Parathyroid adenoma (tissue), 2 donors: ENCODE measurements at regions not wholly inside any gene's neighbourhood (a gene's known extent, or its start where the extent isn't known, plus 50 kb on each side); places are given as distances from the start of the nearest gene placed in this dataset.

Experiments used
- H2AFZ ChIP-seq: fragments of 300-600 bp; sonication (generic); one replicate; pipeline ENCODE4 v1.7.0; 2017; ENCODE audit warnings: antibody characterized with exemption, mild to moderate bottlenecking
- H3K27ac ChIP-seq: fragments of 300-600 bp; sonication (generic); one replicate; pipeline ENCODE4 v1.7.0; 2017
- H3K27me3 ChIP-seq: fragments of 300-600 bp; sonication (generic); one replicate; pipeline ENCODE4 v1.7.0; 2017; ENCODE audit warnings: low read length; ENCODE audit not compliant: control insufficient read depth, insufficient read depth
- H3K36me3 ChIP-seq: fragments of 300-600 bp; sonication (generic); one replicate; pipeline ENCODE4 v1.7.0; 2017; ENCODE audit warnings: low read length; ENCODE audit not compliant: control insufficient read depth, insufficient read depth
- H3K4me1 ChIP-seq: fragments of 300-600 bp; sonication (generic); one replicate; pipeline ENCODE4 v1.7.0; 2017; ENCODE audit warnings: control low read depth
- H3K4me2 ChIP-seq: fragments of 300-600 bp; sonication (generic); one replicate; pipeline ENCODE4 v1.7.0; 2017; ENCODE audit warnings: low read length
- H3K4me3 ChIP-seq: fragments of 300-600 bp; sonication (generic); one replicate; pipeline ENCODE4 v1.7.0; 2017; ENCODE audit warnings: low read depth, low read length
- H3K79me2 ChIP-seq: fragments of 300-600 bp; sonication (generic); one replicate; pipeline ENCODE4 v1.7.0; 2017; ENCODE audit warnings: control low read depth
- H3K9ac ChIP-seq: fragments of 300-600 bp; sonication (generic); one replicate; pipeline ENCODE4 v1.7.0; 2017; ENCODE audit warnings: mild to moderate bottlenecking
- H3K9me3 ChIP-seq: fragments of 300-600 bp; sonication (generic); one replicate; pipeline ENCODE4 v1.7.0; 2017; ENCODE audit warnings: low read length; ENCODE audit not compliant: control insufficient read depth
- CTCF ChIP-seq: fragments of 300-600 bp; sonication (generic); IDR thresholded peaks from one replicate; pipeline ENCODE4 v1.7.0; 2017; ENCODE audit warnings: antibody characterized with exemption, mild to moderate bottlenecking
- donor health status: primary hyperparathyroidism.

GRCh38 chr2:195199864-195200263, 457.2 kb upstream of the SLC39A10 start:
- no peak overlapping the region for H3K9ac ChIP-seq

GRCh38 chr2:195181059-195181705, 475.8 kb upstream of the SLC39A10 start:
- Histone ChIP-seq H3K4me2 (no peak overlapping the region), H3K9ac (no peak overlapping the region), H3K79me2 (no peaks in the 10 kb centered on the region), H3K9me3 (no peaks in the 10 kb centered on the region), H3K4me3 (no peak overlapping the region), H3K36me3 (no peaks in the 10 kb centered on the region), H3K27me3 (no peaks in the 10 kb centered on the region), H3K27ac (no peak overlapping the region), H2AFZ (no peak overlapping the region), H3K4me1 (no peaks in the 10 kb centered on the region)
- TF ChIP-seq CTCF, result no peak

More at GRCh38 chr2:195199864-195200263, 457.2 kb upstream of the SLC39A10 start:
- no peak overlapping the region for H3K4me2 ChIP-seq
- no peaks in the 10 kb centered on the region for H3K27me3 ChIP-seq
- TF ChIP-seq CTCF, result no peak
- no peaks in the 10 kb centered on the region for H3K4me1 ChIP-seq
- H3K4me3 ChIP-seq, result no peak overlapping the region
- no peaks in the 10 kb centered on the region for H3K79me2 ChIP-seq
- no peak overlapping the region for H2AFZ ChIP-seq
- H3K27ac ChIP-seq, result no peak overlapping the region
- H3K9me3 ChIP-seq, result no peaks in the 10 kb centered on the region
- no peaks in the 10 kb centered on the region for H3K36me3 ChIP-seq

- Histone ChIP-seq H3K9ac (no peak overlapping the region), H3K4me1 (no peaks in the 10 kb centered on the region)
These were observed 488.7 kb upstream of the SLC39A10 start for GRCh38 chr2:195168369-195168768.

GRCh38 chr2:195164930-195165329, 492.1 kb upstream of the SLC39A10 start:
- H3K79me2 ChIP-seq, result no peaks in the 10 kb centered on the region
- no peak overlapping the region for H3K9ac ChIP-seq
- no peak for TF ChIP-seq CTCF
- H2AFZ ChIP-seq, result no peak overlapping the region
- H3K36me3 ChIP-seq, result no peaks in the 10 kb centered on the region
- no peak overlapping the region for H3K4me2 ChIP-seq
- H3K27ac ChIP-seq, result no peak overlapping the region
- no peak overlapping the region for H3K4me3 ChIP-seq
- H3K27me3 ChIP-seq, result no peaks in the 10 kb centered on the region
- H3K9me3 ChIP-seq, result peaks cover 1% of the 10 kb centered on the region
- no peaks in the 10 kb centered on the region for H3K4me1 ChIP-seq

More at GRCh38 chr2:195168369-195168768, 488.7 kb upstream of the SLC39A10 start:
- no peak for TF ChIP-seq CTCF
- no peak overlapping the region for H3K4me3 ChIP-seq
- H3K36me3 ChIP-seq, result no peaks in the 10 kb centered on the region
- H2AFZ ChIP-seq, result no peak overlapping the region
- no peaks in the 10 kb centered on the region for H3K9me3 ChIP-seq
- H3K79me2 ChIP-seq, result no peaks in the 10 kb centered on the region
- no peak overlapping the region for H3K27ac ChIP-seq
- no peaks in the 10 kb centered on the region for H3K27me3 ChIP-seq
- no peak overlapping the region for H3K4me2 ChIP-seq

GRCh38 chr2:195162918-195163317, 494.1 kb upstream of the SLC39A10 start:
- no peaks in the 10 kb centered on the region for H3K4me1 ChIP-seq
- peaks cover 3% of the 10 kb centered on the region for H3K9me3 ChIP-seq
- no peak overlapping the region for H3K4me2 ChIP-seq
- no peak overlapping the region for H3K9ac ChIP-seq
- no peak overlapping the region for H3K4me3 ChIP-seq
- H3K27ac ChIP-seq, result no peak overlapping the region
- no peaks in the 10 kb centered on the region for H3K36me3 ChIP-seq
- H3K79me2 ChIP-seq, result no peaks in the 10 kb centered on the region
- no peaks in the 10 kb centered on the region for H3K27me3 ChIP-seq
- no peak for TF ChIP-seq CTCF
- H2AFZ ChIP-seq, result no peak overlapping the region
